H1 (cell line): ENCODE measurements at regions not wholly inside any gene's neighbourhood (a gene's known extent, or its start where the extent isn't known, plus 50 kb on each side); places are given as distances from the start of the nearest gene placed in this dataset.
"Not testable (repeated sequence)": the region's sequence is repeated elsewhere in the genome, so short reads cannot be mapped to it uniquely, and the experiment has no call there.

Source experiments
- CTCF ChIA-PET: fragments of 300-600 bp; sonication (Branson Sonifier 250); formaldehyde crosslinking; loops from one replicate; lab custom pipeline; 2021; ENCODE audit not compliant: partially characterized antibody; lab: Charles Lee
- POLR2A ChIA-PET: fragments of 300-600 bp; sonication (Branson Sonifier 250); formaldehyde crosslinking; loops from one replicate; lab custom pipeline; 2021; ENCODE audit warnings: inconsistent platforms; ENCODE audit not compliant: partially characterized antibody; lab: Charles Lee
- DNase-seq, 2 experiments: peaks; one replicate each; pipeline versions ENCODE4 v3.0.0 to v3.0.0-alpha.2; 2010 to 2022; ENCODE audit warnings: low spot score in 2 of 2, low read depth in 1 of 2, mixed read lengths in 1 of 2
- FAIRE-seq: peaks from 2 replicates; lab custom pipeline; 2011; peaks lifted over from hg19 to GRCh38; lab: Jason Lieb, UNC
- H2AFZ ChIP-seq: 2 replicates; pipeline ENCODE4 v1.8.1; 2012; ENCODE audit warnings: low read length, inconsistent platforms
- H2AK5ac ChIP-seq: 2 replicates; pipeline ENCODE4 v1.6.1; 2013; ENCODE audit warnings: low read depth, low read length
- H2BK120ac ChIP-seq: replicated peaks from 2 replicates; pipeline ENCODE3; 2013; ENCODE audit warnings: low read depth, low read length, inconsistent platforms
- H2BK12ac ChIP-seq: 2 replicates; pipeline ENCODE4 v1.6.1; 2013; ENCODE audit warnings: low read depth, low read length
- H2BK15ac ChIP-seq: 2 replicates; pipeline ENCODE4 v1.6.1; 2013; ENCODE audit warnings: low read length
- H2BK20ac ChIP-seq: 2 replicates; pipeline ENCODE4 v1.6.1; 2013; ENCODE audit warnings: low read length
- H2BK5ac ChIP-seq: 2 replicates; pipeline ENCODE4 v1.6.1; 2013; ENCODE audit warnings: low read depth, low read length
- H3K14ac ChIP-seq: 2 replicates; pipeline ENCODE4 v1.6.1; 2013; ENCODE audit warnings: inconsistent platforms; ENCODE audit not compliant: insufficient read length
- H3K18ac ChIP-seq: 2 replicates; pipeline ENCODE4 v1.6.1; 2013; ENCODE audit warnings: low read length; ENCODE audit errors: extremely low read depth
- H3K23ac ChIP-seq: 2 replicates; pipeline ENCODE4 v1.6.1; 2013; ENCODE audit warnings: inconsistent platforms; ENCODE audit not compliant: insufficient read length
- H3K23me2 ChIP-seq: 2 replicates; pipeline ENCODE4 v1.6.1; 2013; ENCODE audit warnings: low read depth, low read length
- H3K27ac ChIP-seq: 2 replicates; pipeline ENCODE4 v1.6.1; 2011; ENCODE audit warnings: low read depth, low read length, inconsistent platforms
- H3K27me3 ChIP-seq, 4 experiments: replicated peaks in 1 of 4; 1 replicate in 1 of 4; 2 replicates in 3 of 4; pipeline versions ENCODE4 v1.6.1 to v1.8.1; 2011 to 2013; ENCODE audit warnings: low read length in 3 of 4, mild to moderate bottlenecking in 3 of 4, inconsistent platforms in 2 of 4, mixed read lengths in 2 of 4, moderate library complexity in 1 of 4; ENCODE audit not compliant: control insufficient read depth in 3 of 4, insufficient read depth in 3 of 4; ENCODE audit errors: extremely low read depth in 1 of 4
- H3K36me3 ChIP-seq, 4 experiments: 2 replicates each; pipeline versions ENCODE4 v1.6.1 to v1.8.1; 2011 to 2013; ENCODE audit warnings: mild to moderate bottlenecking in 4 of 4, low read length in 3 of 4, moderate library complexity in 2 of 4, control low read depth in 1 of 4, inconsistent platforms in 1 of 4; ENCODE audit not compliant: insufficient read depth in 4 of 4, control insufficient read depth in 2 of 4
- H3K4ac ChIP-seq: replicated peaks from 2 replicates; pipeline ENCODE3; 2013; ENCODE audit warnings: low read length, low read depth, mixed read lengths, inconsistent platforms; ENCODE audit not compliant: insufficient read length
- H3K4me1 ChIP-seq, 4 experiments: replicated peaks in 1 of 4; 1 replicate in 1 of 4; 2 replicates in 3 of 4; pipeline versions ENCODE4 v1.6.1 to v1.8.1; 2011 to 2013; ENCODE audit warnings: low read length in 3 of 4, inconsistent platforms in 2 of 4, mixed read lengths in 1 of 4; ENCODE audit not compliant: insufficient read depth in 4 of 4, control insufficient read depth in 3 of 4
- H3K4me2 ChIP-seq, 2 experiments: 2 replicates each; pipeline versions ENCODE4 v1.6.1 to v1.8.1; 2011 to 2013; ENCODE audit warnings: low read depth in 2 of 2, low read length in 2 of 2, control low read depth in 1 of 2, inconsistent platforms in 1 of 2, mild to moderate bottlenecking in 1 of 2; ENCODE audit not compliant: insufficient read depth in 1 of 2
- H3K4me3 ChIP-seq, 4 experiments: fragments of 200-600, 300-600 bp in 1 of 4; sonication (generic), shearing (Covaris generic), sonication (Bioruptor Twin) in 1 of 4; 2 replicates each; pipeline versions ENCODE4 v1.5.1 to v1.8.1; 2011 to 2016; ENCODE audit warnings: low read length in 4 of 4, low read depth in 3 of 4, control low read depth in 2 of 4, inconsistent platforms in 2 of 4, mild to moderate bottlenecking in 2 of 4, mixed read lengths in 1 of 4, moderate library complexity in 1 of 4; ENCODE audit not compliant: insufficient read depth in 2 of 4; ENCODE audit errors: extremely low read depth in 1 of 4
- H3K56ac ChIP-seq: replicated peaks from 2 replicates; pipeline ENCODE3; 2013; ENCODE audit warnings: low read depth, mild to moderate bottlenecking, mixed read lengths, low read length, inconsistent platforms; ENCODE audit not compliant: insufficient read length
- H3K79me1 ChIP-seq: 2 replicates; pipeline ENCODE4 v1.6.1; 2013; ENCODE audit warnings: low read depth, low read length, control low read depth
- H3K79me2 ChIP-seq, 2 experiments: 2 replicates each; pipeline versions ENCODE4 v1.6.1 to v1.8.1; 2012 to 2013; ENCODE audit warnings: low read length in 2 of 2, mild to moderate bottlenecking in 2 of 2, inconsistent platforms in 1 of 2; ENCODE audit not compliant: insufficient read depth in 2 of 2, control insufficient read depth in 1 of 2
- H3K9ac ChIP-seq, 4 experiments: replicated peaks in 1 of 4; 1 replicate in 1 of 4; 2 replicates in 3 of 4; pipeline versions ENCODE4 v1.6.1 to v1.8.1; 2011 to 2013; ENCODE audit warnings: low read depth in 3 of 4, low read length in 3 of 4, control low read depth in 2 of 4, mild to moderate bottlenecking in 2 of 4, moderate library complexity in 2 of 4, inconsistent platforms in 1 of 4; ENCODE audit errors: extremely low read depth in 1 of 4
- H3K9me3 ChIP-seq, 2 experiments: 2 replicates each; pipeline versions ENCODE4 v1.6.1 to v1.8.1; 2012 to 2013; ENCODE audit warnings: mild to moderate bottlenecking in 2 of 2, moderate library complexity in 2 of 2, control low read depth in 1 of 2, inconsistent platforms in 1 of 2, low read depth in 1 of 2, low read length in 1 of 2, mixed read lengths in 1 of 2; ENCODE audit not compliant: insufficient read depth in 2 of 2
- H4K20me1 ChIP-seq, 2 experiments: replicated peaks in 1 of 2; 2 replicates each; pipeline versions ENCODE3 to v1.8.1; 2011 to 2013; ENCODE audit warnings: inconsistent platforms in 2 of 2, low read length in 2 of 2, mild to moderate bottlenecking in 1 of 2; ENCODE audit not compliant: insufficient read depth in 2 of 2, control insufficient read depth in 1 of 2
- H4K5ac ChIP-seq: 2 replicates; pipeline ENCODE4 v1.6.1; 2013; ENCODE audit warnings: low read length, low read depth, mixed read lengths, inconsistent platforms; ENCODE audit not compliant: insufficient read length
- H4K8ac ChIP-seq: 2 replicates; pipeline ENCODE4 v1.8.0; 2013; ENCODE audit warnings: mild to moderate bottlenecking, moderate library complexity, low read length, inconsistent platforms; ENCODE audit not compliant: insufficient read depth; ENCODE audit errors: extremely low read depth
- H4K91ac ChIP-seq: replicated peaks from 2 replicates; pipeline ENCODE3; 2013; ENCODE audit warnings: low read length, mixed read lengths, inconsistent platforms; ENCODE audit not compliant: insufficient read length
- WGBS, 2 experiments: shearing (Covaris generic) in 1 of 2; methylation state at CpG; one replicate each; pipeline versions ENCODE4 v1.1.6 to v1.1.7; 2013 to 2015; ENCODE audit warnings: low lambda C conversion rate in 2 of 2, mixed read lengths in 2 of 2, inconsistent platforms in 1 of 2, low coverage in 1 of 2, missing lambda C conversion rate in 1 of 2; ENCODE audit not compliant: insufficient replicate concordance in 2 of 2, insufficient coverage in 1 of 2, insufficient read length in 1 of 2; ENCODE audit errors: extremely low coverage in 1 of 2, missing lambda C conversion rate in 1 of 2; 5-methylcytosine and 5-hydroxymethylcytosine counted together

DNA sequence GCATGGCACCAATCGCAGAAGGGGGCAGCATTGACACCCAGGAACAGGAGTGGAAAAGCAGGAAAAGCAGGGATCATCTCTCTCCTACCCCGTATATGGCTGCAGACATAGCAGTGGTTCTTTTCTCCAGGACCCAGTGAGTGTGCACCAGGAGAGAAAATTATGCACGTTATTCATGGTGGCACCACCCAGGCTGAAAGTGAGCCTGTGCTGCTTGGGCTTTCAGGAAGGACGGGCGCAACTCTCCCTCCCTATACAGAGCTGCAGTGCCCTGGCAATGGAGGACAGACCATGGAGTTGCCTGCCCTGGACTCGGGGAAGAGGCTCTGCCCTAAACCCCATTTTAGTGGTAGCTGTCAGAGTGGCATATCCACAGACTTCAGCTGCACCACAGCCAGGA, 132.1 kb downstream of the PPIAL4A start:
- H4K5ac ChIP-seq, H4K20me1 ChIP-seq, H3K79me2 ChIP-seq, H2BK15ac ChIP-seq, H3K14ac ChIP-seq, H3K56ac ChIP-seq, H3K4me1 ChIP-seq, H3K79me1 ChIP-seq, H2BK20ac ChIP-seq, H3K23ac ChIP-seq, H3K4ac ChIP-seq, H3K27me3 ChIP-seq, CTCF ChIA-PET, H3K36me3 ChIP-seq, H2BK5ac ChIP-seq, H4K91ac ChIP-seq, H3K9ac ChIP-seq, H2BK12ac ChIP-seq, H2BK120ac ChIP-seq, H4K8ac ChIP-seq, H3K23me2 ChIP-seq, H2AK5ac ChIP-seq, DNase-seq, POLR2A ChIA-PET, FAIRE-seq, H3K27ac ChIP-seq, H3K18ac ChIP-seq, H3K9me3 ChIP-seq, H2AFZ ChIP-seq: not testable (repeated sequence)
- Histone ChIP-seq H3K4me3 (peak overlapping the region in 2 of 4 experiments; percentile 52 to 59; a peak in 3 of 8 replicates), H3K4me2 (peak overlapping the region; percentile 54 to 57; a peak in 3 of 4 replicates)
- 24% methylated on average over 3 of the region's 6 CpGs; no CpG with 5 or more reads in 1 of the 2 experiments for WGBS, 2 experiments

DNA sequence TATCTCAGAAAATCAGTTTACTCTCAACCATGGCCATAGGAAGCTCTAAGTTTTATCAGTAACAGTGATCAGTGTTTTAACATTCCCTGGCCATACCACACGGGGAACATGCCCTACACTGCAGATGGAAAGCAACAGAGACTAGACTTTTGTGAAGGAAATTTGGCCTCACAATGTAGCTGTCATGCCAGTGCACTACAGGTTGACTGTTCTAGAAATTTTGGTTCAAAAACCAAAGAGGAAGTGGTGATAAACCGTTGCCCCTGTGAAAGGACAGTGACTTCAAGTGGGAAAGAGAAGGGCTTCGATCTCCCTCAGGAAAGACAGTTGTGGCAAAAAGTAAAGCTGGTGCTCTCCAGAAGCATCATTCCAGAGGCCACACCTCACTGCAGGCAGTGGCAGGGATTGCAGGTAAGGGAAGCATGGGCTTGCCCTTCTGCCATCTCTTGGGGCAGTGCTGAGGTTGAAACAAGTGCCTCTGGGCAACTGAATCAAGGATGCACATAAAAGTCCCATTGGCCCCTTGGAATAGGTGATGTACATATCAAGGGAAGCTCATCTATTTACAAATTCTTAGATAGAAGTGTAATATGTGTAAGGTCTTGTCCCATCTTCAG, 143.4 kb downstream of the PPIAL4A start:
- H3K56ac ChIP-seq, H3K4ac ChIP-seq, CTCF ChIA-PET, H2BK15ac ChIP-seq, H3K9ac ChIP-seq, H2BK120ac ChIP-seq, H3K18ac ChIP-seq, H4K8ac ChIP-seq, H3K23ac ChIP-seq, FAIRE-seq, DNase-seq, H3K79me2 ChIP-seq, H3K4me1 ChIP-seq, H2BK5ac ChIP-seq, H3K27me3 ChIP-seq, H4K91ac ChIP-seq, H4K5ac ChIP-seq, H3K4me2 ChIP-seq, H3K27ac ChIP-seq, H2BK12ac ChIP-seq, H2AFZ ChIP-seq, H2BK20ac ChIP-seq, H3K79me1 ChIP-seq, H3K4me3 ChIP-seq, H3K9me3 ChIP-seq, H3K36me3 ChIP-seq, H3K14ac ChIP-seq, H3K23me2 ChIP-seq, H4K20me1 ChIP-seq, H2AK5ac ChIP-seq, POLR2A ChIA-PET: not testable (repeated sequence)
- WGBS, 2 experiments: 79% methylated on average over 3 of the region's 3 CpGs; no CpG with 5 or more reads in 1 of the 2 experiments
